Stimulated activated CD4-positive, alpha-beta T cell treated with anti-CD3 and anti-CD28 coated beads, Interleukin-2, amount 100 ng/mL, for 24 hours (primary cell): ENCODE measurements at regions not wholly inside any gene's neighbourhood (a gene's known extent, or its start where the extent isn't known, plus 50 kb on each side); places are given as distances from the start of the nearest gene placed in this dataset.
"Not testable (repeated sequence)": the region's sequence is repeated elsewhere in the genome, so short reads cannot be mapped to it uniquely, and the experiment has no call there.

Experiments
- DNase-seq, 2 donors: peaks; one replicate each; pipeline ENCODE4 v3.0.0-alpha.2; 2020

- no peak for DNase-seq
Observed at GRCh38 chr5:127216898-127217675, 73.5 kb upstream of the MEGF10 start.

GRCh38 chr5:127221936-127222335 is 68.7 kb upstream of the MEGF10 start:
- DNase-seq: not testable (repeated sequence)

DNA sequence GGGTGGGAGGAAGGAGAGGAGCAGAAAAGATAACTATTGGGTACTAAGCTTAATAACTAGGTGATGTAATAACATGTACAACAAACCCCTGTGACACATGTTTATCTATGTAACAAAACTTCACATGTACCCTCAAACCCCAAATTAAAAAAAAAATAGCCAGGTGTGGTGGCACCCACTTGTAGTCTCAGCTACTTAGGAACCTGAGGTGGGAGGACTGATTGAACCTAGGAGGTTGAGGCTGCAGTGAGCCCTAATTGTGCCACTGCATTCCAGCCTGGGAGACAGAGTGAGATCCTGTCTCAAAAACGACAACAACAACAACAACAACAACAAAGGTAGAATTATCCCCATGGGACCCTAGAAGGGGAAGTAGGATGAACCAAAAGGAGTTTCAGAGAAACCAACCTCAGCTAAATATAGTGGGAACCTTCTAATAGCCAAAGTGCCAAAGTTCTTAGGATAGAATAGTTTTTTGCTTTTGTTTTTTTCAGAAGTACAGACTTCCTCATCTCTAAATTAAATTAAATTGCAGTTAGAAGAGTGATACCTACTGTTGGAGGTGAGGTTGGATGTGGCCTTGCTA is 67.9 kb upstream of the MEGF10 start:
- not testable (repeated sequence) for DNase-seq

DNA sequence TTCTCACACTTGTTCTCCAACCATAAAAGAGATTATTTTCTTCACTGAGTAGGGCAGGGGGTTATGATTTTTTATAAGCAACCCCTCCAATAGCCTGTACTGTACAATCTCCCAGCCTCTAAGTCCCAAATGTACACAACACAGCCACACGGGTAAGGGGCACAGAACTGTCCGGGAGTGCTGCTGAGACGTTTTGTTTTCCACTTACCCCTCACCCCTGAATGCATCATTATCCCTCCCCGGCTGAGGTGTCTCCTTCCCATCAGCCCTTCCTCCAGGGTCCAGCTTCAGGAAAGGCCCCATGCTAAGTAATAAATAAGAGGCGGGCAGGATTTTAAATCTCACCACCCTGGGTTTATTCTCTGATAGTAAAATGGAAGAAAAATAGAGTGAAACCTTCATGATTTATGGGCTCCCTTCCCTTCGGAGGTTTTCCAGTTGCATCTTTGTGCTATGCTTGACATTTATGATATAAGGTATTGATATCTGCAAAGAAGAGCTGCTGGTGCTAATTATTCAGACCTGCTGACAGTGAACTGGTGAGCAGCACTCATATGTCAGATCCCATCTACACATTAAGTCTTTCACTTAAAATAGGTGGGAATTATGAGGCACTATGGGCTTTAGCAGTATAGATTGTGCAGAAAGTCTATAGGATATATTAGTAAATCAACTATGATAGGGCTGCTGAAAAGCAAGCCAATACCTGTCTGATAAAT is 67.2 kb upstream of the MEGF10 start:
- no peak for DNase-seq

- no peak for DNase-seq
Observed at GRCh38 chr5:127227881-127228280, 62.7 kb upstream of the MEGF10 start.

GRCh38 chr5:127228540-127229184 is 61.9 kb upstream of the MEGF10 start:
- DNase-seq: peak in 1 of 2 donors; percentile 7

DNA sequence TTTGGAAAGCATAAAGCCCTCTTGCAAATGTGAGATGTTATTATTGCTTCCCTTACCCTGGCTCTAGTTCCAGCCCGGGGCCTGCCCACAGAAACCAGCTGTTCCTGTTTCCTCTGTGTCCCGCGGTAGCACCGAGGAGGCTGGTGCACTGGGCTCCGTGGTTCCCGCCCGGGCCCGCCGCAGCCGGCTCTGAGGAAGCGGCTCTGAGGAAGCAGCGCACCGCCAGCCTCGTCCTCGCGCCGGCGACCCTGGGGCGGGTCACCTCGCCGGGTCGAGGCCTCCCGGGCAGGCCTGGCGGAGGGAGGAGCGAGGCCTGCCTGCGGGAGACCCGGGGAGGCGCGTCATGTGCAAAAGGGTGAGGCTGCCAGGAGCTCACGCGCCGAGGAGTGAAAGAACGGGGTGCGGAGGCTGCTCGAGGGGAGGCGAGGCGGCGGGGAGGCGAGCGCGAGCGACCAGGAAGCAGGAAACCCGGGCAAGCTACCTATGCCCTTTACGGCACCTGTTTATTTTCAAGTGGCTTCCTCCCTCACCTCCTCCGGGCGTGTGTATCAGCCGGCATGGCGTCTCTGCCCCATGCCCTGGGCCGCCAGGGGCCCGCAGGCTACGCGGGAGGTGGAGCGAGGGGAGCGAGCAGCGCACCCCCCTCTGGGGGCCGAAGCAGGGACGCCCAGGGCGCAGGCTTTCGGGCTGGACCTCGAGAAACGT is 61.3 kb upstream of the MEGF10 start:
- peak; percentile 49 to 56 for DNase-seq

- DNase-seq: no peak
Observed at GRCh38 chr5:127231118-127231517, 59.5 kb upstream of the MEGF10 start.

- no peak for DNase-seq
Observed at GRCh38 chr5:127233590-127233989, 57.0 kb upstream of the MEGF10 start.

DNA sequence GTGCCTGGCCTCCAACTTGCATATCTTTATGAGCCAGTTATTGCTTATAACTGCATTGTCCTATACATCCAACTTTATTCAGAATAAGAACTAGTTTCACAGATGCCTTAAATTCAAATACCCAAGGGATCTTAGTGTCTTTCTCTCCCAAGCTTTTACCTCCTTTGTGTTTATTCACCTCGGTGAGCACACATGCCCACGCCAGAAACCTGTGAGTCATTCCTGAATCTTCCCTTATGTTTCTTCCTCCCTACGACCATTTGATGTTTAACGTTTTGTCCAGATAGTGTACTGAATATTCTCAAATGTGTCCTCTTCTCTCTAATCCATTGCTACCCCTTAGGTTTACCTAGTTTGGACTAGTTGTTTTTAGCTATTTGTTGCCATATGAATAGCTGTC is 55.5 kb upstream of the MEGF10 start:
- DNase-seq: no peak

GRCh38 chr5:127236254-127236653 is 54.3 kb upstream of the MEGF10 start:
- no peak for DNase-seq
